Fibroblast of skin of left biceps (primary cell): ENCODE measurements at regions not wholly inside any gene's neighbourhood (a gene's known extent, or its start where the extent isn't known, plus 50 kb on each side); places are given as distances from the start of the nearest gene placed in this dataset.

ENCODE experiments used
- DNase-seq, 2 experiments: peaks; one replicate each; pipeline ENCODE4 v3.0.0-alpha.2; 2013; ENCODE audit warnings: low read depth in 2 of 2

DNA sequence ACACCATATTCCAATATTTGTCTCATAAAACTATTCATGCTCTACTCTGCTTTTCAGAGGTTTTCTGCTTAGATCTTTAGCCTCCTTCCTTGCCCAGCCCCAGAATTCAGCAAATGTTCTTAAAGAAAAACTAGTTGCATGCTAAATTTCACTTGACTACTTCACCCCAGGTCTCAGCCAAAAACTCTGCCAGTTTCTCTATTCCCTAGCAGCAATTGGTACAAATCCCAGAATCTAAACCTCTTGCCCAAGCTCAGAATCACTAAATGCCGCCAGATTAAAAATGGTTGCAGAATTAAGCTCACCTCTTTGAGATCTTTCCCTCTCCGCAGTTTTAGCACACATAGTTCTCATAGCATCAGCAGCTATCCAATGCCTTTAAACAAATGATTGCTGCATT lies 331.2 kb upstream of the SMARCA2 start:
- DNase-seq: no peak

DNA sequence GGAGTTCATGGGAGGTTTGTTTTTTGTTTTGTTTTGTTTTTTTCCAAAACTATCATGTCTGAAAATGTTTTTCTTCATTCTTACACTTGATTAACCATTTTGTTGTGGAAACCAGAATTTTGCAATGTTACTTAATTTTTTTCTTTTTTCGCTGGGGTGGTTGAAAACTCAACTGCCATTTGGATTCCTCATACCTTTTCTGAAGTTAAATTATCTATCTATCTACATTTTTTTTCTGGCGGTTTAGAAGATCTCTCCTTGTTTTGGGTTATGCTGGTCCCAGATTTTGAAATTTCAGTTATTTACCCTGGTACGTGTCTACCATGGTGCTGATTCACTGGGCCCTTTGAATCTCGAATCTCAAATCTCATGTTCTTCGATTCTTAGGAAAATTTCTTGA lies 316.2 kb upstream of the SMARCA2 start:
- no peak for DNase-seq

DNA sequence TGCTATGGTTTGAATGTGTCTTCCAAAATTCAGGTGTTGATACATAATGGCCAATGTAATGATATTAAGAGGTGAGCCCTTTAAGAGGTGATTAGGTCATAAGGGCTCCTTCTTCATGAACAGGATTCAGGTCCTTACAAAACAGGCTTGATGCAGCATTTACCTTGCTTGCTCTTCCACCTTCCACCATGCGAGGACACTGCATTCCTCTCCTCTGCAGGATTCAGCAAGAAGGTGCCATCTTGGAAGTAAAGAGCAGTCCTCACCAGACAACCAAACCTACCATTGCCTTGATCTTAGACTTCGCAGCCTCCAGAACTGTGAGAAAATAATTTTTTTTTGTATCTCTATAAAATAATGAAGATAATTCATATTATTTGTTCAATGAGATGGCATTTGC lies 314.0 kb upstream of the SMARCA2 start:
- DNase-seq: no peak

DNA sequence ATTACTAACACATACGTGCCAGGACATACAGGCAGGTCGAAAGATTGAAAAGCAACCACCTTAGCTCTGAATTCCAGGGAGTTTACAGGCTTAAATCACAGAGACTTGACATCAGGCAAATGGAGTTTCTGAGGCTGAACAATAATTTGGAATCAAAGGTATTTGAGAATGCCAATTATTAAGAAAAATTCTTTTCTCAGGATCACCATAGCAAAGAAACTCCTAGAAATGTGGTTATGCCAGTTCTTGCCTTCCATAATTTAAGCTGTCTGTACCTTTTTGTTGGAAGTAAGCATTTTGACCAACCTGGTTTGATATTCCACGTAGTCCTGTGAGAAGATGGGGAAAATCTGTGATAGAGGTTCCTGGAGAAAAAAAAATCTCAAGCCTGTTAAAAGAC lies 312.4 kb upstream of the SMARCA2 start:
- DNase-seq: no peak

DNA sequence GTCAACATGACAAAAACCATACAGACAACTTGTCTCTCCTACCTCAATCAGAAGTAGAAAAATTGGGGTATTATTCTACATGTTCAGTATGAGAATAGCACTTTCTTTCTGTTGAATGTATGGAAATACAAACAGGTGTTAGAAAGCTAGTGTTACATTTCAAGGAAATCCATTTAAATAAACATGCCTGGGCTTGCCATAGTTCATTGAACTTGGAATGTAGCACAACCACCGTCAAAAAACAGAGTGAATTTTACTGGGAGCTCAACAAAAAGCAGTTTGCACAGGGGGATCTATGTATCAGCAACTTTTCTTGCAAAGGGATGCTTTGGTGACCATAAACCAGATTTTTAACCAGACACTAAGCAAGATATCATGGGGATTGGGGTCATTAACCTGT lies 307.9 kb upstream of the SMARCA2 start:
- no peak for DNase-seq

DNA sequence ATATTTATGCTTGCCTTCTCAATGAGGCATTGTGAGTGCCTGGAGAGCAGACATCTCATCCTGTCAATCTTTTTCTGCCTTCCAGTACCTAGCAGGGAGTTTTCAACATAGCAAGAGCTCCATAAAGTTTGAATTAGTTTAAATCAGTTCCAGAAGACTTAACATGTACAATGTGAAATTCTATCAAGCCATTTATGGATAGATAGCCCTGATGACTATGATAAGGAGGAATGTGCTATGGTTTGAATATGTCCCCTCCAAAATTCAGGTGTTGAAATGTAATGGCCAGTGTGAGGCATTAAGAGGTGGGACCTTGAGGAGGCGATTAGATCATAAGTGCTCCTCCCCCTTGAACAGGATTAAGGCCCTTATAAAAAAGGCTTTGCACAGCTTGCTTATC lies 306.9 kb upstream of the SMARCA2 start:
- DNase-seq: no peak

DNA sequence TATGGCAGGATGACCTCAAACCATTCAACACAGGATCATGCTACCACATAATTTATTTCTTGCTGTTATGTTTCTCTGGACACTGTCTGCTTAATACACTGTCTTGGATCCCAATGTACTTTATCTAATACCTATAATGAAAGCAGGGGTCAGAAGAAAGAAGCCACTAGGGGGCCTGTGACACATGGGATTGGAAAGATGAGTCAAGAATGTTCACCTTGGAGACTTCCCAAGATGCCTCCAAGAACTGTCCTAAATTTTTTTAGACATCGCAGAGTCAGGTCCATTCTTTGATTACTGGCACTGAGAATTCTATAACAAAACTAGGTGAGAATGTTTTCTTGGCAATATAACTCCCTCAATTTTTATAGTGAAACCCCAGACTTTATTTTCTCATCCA lies 305.8 kb upstream of the SMARCA2 start:
- no peak for DNase-seq

DNA sequence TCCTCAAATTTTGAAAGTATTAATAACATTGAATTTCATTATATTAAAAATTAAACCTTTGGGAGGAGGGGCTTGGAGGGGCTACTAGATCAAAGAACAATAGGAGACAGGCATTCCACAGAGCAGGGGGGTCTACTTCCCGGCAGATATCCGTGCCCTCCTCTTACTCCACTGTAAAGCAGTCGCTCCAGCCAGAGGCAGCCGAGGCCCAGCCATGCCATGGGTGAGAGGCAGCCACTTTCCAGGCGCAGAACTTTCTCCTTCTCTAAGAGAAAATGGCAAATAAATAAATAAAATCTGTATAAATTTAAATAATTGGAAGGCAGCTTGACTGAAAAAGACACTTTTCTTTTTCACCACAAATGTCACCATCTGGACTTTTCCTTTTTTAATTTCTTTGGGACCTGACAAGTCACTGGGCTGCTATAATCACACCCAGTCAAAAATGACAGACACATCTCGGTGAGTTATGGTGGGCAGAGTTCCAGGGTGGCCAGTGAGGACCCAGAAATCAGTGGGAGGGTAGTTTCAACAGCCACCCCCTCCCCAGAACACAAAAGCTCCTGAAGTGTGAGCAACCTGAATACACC lies 302.2 kb upstream of the SMARCA2 start:
- DNase-seq: no peak

DNA sequence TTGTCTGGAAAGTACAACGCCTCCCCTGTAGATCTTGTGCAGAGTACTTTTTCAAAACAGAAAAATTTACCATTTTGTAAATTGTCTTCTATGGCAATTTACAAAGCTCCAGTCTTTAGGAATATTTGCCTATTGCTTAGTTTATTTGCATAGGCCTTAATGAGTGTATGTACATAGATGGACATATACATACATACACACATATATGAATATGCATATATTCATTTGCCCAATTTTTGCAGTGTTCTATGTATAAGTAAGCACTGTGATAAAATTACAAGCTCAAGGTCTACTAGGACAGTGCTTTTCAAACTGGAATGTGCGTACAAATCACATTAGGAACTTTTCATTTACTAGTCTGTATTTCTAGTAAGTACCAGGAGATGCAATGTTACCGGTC lies 301.3 kb upstream of the SMARCA2 start:
- DNase-seq: no peak

DNA sequence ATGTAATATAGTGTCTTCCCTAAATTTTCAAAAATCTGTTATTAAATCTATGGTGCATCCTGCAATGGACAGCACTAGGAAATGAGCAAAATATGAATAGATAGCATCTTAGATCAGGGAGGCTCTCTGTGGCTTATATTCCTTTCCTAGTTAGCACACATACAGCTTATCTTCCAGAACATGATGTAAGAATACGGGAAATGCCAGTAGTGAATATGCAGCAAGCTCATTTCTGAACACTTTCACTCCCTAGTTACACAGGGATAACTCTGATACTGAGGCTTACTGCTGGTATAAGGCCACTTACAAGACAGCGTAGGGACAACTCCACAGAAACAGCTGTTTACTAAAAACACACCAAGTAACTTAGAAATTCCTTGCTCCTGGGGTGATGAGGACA lies 297.3 kb upstream of the SMARCA2 start:
- no peak for DNase-seq

DNA sequence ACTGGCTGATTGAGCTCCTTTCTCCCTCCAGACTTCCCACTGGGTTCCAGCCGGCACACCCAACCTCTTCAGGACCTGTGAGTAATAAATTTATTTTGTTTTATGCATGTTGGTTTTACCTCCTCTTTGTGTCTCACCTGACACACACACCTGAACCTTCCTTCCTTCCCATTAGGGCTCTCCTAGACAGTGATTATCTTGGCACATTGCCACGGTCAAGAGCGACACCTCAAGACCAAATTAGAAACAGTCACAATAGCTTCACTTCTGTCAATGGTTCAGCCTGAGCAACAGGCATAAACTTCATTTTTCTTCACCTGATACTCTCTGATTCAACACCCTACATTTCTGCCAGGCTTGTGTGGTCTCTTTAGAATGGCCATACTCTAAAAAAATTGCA lies 296.3 kb upstream of the SMARCA2 start:
- no peak for DNase-seq

DNA sequence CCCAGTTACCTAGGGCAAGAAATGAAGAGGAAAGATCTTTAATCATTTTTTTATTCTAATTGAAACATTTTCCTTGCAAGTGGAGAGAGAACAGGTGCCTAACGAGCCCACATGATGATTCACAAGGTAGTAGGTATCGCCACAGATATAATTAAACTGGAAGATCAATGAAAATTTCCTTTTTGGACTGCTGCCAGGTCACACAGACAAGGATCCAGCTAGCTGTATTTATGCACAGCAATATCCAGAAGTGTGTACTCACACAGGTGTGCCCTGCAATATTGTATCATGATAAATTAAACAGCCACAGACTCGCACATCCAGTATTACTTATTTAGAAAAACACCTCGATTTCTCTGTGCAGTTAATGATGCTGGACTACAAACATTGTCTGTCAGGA lies 294.0 kb upstream of the SMARCA2 start:
- DNase-seq: no peak

DNA sequence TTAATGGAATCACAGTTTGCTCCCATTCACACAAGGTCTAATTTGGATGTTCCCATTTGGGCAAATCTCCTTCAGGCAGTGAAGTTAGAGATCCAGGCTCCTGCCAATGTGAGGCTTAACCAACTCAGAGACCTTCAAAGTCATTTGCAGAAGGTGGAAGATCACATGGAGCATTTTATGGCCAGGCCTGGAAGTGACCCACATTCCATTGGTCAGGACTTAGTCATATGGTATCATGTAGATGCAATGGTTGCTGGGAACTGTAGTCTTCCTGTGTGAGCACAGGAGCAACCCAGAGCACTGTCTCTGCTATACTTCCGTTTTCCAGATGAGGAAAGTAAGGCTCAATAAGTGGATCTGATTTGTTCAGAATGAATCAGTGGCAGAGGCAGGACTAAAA lies 292.7 kb upstream of the SMARCA2 start:
- no peak for DNase-seq

DNA sequence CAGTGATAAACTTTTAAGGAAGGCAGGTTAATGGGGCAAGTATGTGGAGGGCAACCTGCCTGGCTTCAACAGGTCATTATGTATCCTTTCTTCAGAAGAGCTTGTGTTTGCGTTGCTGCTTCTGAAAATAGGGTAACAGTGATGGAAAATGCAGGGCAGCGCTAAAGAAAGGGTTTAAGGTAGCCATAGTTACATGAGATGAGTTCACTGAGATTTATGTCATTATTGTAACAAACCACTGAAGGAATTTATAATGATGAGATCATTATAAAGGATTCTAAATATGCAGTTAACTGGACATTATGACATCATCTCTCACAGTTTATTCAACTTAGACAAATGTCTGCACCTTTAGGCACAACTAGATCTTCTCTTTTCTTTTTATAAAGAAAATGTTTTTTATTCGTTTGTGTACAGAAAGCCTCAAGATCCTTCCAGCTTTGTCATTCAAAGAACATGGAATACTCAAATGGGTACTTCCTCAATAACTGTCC lies 291.6 kb upstream of the SMARCA2 start:
- DNase-seq: no peak

DNA sequence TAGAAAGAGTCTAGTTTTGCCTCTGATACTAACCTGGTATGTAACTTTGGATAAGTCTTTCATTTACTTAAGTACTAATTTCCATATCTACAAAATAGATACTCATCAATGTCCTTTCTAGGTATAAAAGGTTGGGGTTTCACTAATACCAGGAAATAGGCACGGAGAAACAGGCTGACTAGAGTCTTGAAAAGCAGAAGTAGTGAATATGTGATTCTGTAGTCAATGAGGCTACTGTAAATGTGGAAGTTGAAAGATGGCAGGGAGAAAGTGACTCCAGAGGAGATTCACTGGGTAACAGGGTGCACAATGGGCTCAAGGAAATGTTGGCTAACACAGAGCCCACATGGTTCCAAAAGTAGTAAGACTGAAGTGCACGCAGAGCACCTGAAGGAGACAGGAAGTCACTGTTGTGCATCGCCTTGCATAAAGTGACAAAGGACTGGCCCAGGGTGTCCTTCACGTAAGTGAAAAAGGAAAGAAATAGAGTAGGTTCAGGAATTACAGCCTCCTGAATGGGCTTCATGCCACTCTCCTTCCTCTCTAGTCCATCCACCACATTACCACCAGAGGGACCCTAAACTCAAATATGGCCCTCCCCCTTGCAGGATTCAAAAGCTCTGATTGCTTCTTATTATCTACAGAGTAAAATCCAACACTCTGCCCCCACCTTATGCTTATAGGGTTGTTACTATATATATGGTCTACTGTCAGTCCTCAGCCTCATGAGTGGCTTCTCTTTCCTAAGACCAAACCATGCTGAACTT lies 288.0 kb upstream of the SMARCA2 start:
- no peak for DNase-seq

DNA sequence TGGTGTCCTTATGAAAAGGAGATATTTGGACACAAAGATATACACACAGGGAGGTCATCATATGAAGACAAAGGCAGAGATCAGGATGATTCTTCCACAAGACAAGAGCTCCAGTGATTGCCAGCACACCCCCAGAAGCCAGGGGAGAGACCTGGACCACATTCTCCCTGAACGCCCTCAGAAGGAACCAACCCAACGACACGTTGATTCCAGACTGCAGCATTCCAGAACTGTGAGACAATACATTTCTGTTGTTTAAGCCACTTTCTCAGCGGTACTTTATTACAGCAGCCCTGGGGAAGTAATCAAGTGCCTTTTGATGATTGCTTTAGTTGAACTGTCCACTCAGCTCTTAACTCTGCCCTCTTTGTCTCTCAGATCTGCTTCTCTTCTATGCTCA lies 285.5 kb upstream of the SMARCA2 start:
- DNase-seq: no peak

DNA sequence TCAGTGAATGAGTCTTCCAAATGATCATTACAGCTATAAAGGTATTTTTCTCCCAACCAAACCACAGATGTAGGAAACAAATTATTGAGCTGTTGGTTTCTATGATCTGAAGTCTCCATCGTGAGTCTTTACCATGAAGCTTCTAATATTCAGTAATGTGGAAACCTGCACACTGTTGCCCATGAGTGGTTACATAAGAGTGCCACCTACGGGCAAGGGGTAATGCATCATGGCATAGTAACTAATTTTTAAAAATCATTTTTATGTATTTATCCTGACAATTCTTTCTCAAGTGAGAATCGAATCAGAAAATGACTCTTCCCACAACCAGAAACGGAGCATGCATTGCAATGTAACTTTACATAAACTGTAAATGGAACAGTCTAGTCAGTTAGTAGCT lies 282.5 kb upstream of the SMARCA2 start:
- DNase-seq: no peak

DNA sequence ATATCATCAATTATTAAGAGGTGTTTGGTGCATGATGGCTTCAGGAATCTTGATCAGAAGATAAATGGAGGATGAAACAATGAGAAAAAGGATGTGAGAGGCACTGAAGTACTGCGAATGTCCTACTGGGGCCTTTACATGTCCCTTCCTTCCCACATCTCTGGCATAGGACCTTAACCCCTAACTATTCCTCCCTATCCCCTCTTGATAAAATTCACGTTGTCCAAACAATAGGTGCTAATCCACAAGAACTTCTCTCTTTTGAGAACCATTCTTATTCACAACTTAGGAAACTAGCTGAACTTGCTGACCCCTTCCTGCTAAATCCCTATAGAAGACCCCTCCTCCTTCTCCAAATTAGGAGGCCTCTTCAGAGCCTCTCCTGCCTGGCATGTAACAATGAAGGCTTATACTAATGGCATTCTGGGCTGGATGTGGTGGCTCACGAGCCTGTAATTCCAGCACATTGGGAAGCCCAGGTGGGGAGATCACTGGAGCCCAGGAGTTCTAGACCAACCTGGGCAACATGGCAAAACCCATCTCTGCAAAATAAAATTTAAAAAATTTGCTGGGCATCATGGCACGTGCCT lies 276.5 kb upstream of the SMARCA2 start:
- no peak for DNase-seq

DNA sequence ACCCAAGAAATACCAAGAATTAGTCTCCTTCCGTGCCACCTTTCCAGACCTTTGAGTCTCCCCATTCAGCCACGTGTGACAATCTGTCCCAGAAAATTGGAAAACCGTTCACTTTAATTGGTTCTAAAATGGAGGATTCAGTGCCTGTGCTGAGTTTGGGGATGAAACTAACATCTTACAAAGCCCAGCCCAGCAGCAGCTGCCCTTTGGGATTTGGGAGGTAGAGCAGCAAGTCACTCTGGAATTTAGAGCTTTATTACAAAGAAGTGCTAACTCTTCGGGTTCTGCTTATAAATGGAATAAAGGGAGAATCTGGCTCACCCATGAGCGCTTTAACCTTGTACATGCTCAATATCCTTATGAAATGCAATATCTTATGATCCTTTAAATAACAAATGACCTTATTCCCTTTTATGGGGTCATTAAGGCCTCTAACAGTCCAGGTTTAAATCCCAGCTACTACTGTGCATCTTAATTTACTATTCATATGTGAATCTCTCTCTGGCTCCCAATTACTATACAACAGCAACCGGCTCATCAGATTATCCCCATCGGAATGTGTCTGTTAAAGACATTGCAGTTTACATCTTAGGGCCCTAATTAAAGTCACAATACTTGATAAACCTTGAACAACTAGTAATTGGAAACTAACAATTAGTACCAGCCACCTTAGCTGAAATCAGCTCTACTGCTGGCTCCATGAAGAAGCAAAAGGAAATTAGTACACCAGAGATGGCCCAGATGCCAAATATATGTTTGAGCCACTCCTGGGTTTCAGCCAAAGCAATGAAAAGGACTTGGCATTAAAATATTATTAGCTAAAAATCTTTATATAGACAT lies 271.8 kb upstream of the SMARCA2 start:
- DNase-seq: no peak

DNA sequence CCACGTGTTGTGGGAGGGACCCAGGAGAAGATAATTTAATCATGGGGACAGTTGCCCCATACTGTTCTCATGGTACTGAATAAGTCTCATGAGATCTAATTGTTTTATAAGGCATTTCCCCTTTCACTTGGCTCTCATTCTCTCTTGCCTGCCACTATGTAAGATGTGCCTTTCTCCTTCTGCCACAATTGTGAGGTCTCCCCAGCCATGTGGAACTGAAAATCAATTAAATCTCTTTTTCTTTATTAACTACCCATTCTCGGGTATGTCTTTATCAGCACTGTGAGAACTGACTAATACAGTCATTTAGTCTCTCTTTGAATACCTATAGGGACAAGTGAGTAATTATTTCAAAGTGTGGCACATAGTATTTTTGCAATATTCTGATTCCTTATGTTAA lies 269.2 kb upstream of the SMARCA2 start:
- no peak for DNase-seq

DNA sequence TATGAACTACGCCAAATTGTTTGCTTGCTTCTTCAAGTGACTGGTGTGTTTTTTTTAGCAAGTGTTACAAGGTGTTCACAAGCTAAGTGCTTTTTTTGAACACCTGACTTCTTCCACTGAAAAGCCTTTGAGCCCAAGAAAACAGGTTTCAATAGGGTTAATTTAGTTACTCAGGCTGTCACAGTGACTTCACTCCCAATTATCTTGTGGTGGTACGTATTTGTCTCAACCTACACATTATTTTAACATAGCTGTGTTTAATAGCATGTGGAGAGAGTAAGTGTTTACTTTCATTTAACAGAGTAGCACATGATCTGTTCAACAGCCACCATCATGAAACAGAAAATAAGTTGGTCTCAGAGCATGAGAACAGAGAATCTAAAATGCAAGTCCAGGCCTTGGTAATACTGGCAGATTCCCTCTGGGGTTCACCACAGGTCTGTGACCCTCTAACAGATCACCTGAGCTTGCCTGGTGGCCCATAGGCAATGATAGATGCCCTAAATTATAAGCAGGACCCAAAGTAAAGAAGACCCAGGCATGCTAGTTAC lies 267.7 kb upstream of the SMARCA2 start:
- DNase-seq: no peak

DNA sequence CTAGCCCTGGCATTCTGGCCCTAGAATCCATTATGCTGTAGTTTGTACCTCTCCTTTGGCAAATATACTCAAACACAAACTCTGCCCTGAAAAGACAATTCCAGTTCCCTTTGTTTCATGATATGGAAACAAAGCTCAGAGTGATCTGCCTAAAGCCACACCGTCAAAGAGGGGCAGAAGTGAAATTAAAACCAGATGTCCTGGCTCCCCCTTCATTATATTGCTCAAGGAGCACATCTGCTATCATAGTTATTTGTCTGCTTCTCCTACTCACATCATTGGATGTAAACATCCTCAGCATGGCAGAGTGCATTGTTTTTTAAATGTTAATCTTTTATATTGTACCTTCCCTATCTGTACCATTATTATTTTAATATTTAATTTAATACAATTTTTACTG lies 266.7 kb upstream of the SMARCA2 start:
- DNase-seq: no peak
